WI38 (cell line): ENCODE measurements at regions not wholly inside any gene's neighbourhood (a gene's known extent, or its start where the extent isn't known, plus 50 kb on each side); places are given as distances from the start of the nearest gene placed in this dataset.

Experiments
- H3K4me3 ChIP-seq: 2 replicates; pipeline ENCODE4 v1.5.1; 2011; ENCODE audit warnings: low read depth, mild to moderate bottlenecking, control low read depth, low read length
- CTCF ChIP-seq: IDR thresholded peaks from 2 replicates; pipeline ENCODE4 v1.5.1; 2012; ENCODE audit warnings: low read depth, mild to moderate bottlenecking, control low read depth, low read length

GRCh38 chr3:28924744-28925360, 356.0 kb upstream of the RBMS3 start:
- TF ChIP-seq CTCF: no peak
- H3K4me3 ChIP-seq: no peak overlapping the region

- TF ChIP-seq CTCF: no peak
- H3K4me3 ChIP-seq: no peak overlapping the region
Measured at GRCh38 chr3:28933337-28933736, 347.5 kb upstream of the RBMS3 start.

GRCh38 chr3:28934126-28934813, 346.6 kb upstream of the RBMS3 start:
- no peak overlapping the region for H3K4me3 ChIP-seq
- no peak for TF ChIP-seq CTCF

GRCh38 chr3:28935146-28935545, 345.7 kb upstream of the RBMS3 start:
- no peak for TF ChIP-seq CTCF
- no peak overlapping the region for H3K4me3 ChIP-seq

- TF ChIP-seq CTCF: no peak
- no peak overlapping the region for H3K4me3 ChIP-seq
Measured at GRCh38 chr3:28936154-28936553, 344.7 kb upstream of the RBMS3 start.

- no peak for TF ChIP-seq CTCF
- no peak overlapping the region for H3K4me3 ChIP-seq
Measured at GRCh38 chr3:28940530-28940929, 340.3 kb upstream of the RBMS3 start.

- no peak overlapping the region for H3K4me3 ChIP-seq
Measured at GRCh38 chr3:28940994-28941393, 339.9 kb upstream of the RBMS3 start.

More at GRCh38 chr3:28940994-28941393, 339.9 kb upstream of the RBMS3 start:
- TF ChIP-seq CTCF: no peak
